ENCODE measurements at regions not wholly inside any gene's neighbourhood (a gene's known extent, or its start where the extent isn't known, plus 50 kb on each side); places are given as distances from the start of the nearest gene placed in this dataset.

DNA sequence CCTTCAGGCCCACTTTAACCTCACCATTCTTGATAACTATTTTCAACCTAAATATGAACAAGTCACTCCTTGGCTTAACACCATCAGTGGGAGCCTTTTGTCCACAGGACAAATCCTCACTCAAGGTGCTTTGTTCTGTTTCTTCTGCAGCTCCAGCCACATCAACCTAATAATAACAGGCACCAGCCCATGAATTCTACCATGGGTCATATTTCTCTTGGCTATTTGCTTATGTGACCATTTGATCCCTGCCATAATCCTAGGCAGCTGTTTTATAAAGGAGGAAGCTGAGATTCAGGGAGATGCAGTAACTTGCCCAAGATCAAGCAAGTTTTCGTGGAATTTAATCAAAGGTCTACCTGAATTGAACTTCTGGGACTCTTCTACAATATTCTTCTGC, 561.3 kb downstream of the DHX35 start:
- TF ChIP-seq ZNF138 (CRISPR knock-in tag; conservative IDR thresholded peaks at IDR 0.05) (no peak), ZNF232 (CRISPR knock-in tag; IDR thresholded peaks at IDR 0.05) (no peak), ZNF263 (CRISPR knock-in tag; IDR thresholded peaks at IDR 0.05; ENCODE audit: low read depth) (no peak)
- TF ChIP-seq, protein P1, sequence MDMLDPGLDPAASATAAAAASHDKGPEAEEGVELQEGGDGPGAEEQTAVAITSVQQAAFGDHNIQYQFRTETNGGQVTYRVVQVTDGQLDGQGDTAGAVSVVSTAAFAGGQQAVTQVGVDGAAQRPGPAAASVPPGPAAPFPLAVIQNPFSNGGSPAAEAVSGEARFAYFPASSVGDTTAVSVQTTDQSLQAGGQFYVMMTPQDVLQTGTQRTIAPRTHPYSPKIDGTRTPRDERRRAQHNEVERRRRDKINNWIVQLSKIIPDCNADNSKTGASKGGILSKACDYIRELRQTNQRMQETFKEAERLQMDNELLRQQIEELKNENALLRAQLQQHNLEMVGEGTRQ (CRISPR knock-in tag; IDR thresholded peaks at IDR 0.05) = no peak
- TF ChIP-seq, protein P2, sequence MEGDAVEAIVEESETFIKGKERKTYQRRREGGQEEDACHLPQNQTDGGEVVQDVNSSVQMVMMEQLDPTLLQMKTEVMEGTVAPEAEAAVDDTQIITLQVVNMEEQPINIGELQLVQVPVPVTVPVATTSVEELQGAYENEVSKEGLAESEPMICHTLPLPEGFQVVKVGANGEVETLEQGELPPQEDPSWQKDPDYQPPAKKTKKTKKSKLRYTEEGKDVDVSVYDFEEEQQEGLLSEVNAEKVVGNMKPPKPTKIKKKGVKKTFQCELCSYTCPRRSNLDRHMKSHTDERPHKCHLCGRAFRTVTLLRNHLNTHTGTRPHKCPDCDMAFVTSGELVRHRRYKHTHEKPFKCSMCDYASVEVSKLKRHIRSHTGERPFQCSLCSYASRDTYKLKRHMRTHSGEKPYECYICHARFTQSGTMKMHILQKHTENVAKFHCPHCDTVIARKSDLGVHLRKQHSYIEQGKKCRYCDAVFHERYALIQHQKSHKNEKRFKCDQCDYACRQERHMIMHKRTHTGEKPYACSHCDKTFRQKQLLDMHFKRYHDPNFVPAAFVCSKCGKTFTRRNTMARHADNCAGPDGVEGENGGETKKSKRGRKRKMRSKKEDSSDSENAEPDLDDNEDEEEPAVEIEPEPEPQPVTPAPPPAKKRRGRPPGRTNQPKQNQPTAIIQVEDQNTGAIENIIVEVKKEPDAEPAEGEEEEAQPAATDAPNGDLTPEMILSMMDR (IDR thresholded peaks at IDR 0.05) = no peak
- TF ChIP-seq, protein P3, sequence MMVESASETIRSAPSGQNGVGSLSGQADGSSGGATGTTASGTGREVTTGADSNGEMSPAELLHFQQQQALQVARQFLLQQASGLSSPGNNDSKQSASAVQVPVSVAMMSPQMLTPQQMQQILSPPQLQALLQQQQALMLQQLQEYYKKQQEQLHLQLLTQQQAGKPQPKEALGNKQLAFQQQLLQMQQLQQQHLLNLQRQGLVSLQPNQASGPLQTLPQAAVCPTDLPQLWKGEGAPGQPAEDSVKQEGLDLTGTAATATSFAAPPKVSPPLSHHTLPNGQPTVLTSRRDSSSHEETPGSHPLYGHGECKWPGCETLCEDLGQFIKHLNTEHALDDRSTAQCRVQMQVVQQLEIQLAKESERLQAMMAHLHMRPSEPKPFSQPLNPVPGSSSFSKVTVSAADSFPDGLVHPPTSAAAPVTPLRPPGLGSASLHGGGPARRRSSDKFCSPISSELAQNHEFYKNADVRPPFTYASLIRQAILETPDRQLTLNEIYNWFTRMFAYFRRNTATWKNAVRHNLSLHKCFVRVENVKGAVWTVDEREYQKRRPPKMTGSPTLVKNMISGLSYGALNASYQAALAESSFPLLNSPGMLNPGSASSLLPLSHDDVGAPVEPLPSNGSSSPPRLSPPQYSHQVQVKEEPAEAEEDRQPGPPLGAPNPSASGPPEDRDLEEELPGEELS (CRISPR knock-in tag; IDR thresholded peaks at IDR 0.05) = no peak

Data from WTC11 (cell line).